Fibroblast of skin of left quadriceps (primary cell): ENCODE measurements at regions not wholly inside any gene's neighbourhood (a gene's known extent, or its start where the extent isn't known, plus 50 kb on each side); places are given as distances from the start of the nearest gene placed in this dataset.

Source experiments
- DNase-seq, 2 experiments: peaks; one replicate each; pipeline ENCODE4 v3.0.0-alpha.2; 2013; ENCODE audit warnings: low read depth in 2 of 2

DNA sequence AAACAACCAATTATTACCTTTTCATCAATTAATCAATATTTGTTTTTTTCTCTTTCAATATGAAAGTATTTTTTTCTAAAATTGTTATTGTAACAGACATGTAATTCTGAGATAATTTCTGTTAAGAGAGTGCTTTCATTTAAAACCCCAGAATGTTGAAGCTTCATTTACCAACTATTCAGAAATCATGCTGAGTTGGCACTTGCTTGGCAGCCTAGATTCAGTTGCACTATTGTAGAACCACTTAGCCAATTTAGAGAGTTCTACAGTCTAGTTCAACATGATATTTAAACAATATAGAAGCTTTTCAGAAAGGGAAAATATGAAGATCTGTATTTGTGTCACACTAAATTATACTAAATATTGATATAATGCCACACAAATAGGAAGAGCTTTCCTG lies 56.1 kb upstream of the NKAIN2 start:
- DNase-seq, result no peak

GRCh38 chr6:123745895-123746294 lies 57.8 kb upstream of the NKAIN2 start:
- peak; percentile 14 to 17 for DNase-seq

DNA sequence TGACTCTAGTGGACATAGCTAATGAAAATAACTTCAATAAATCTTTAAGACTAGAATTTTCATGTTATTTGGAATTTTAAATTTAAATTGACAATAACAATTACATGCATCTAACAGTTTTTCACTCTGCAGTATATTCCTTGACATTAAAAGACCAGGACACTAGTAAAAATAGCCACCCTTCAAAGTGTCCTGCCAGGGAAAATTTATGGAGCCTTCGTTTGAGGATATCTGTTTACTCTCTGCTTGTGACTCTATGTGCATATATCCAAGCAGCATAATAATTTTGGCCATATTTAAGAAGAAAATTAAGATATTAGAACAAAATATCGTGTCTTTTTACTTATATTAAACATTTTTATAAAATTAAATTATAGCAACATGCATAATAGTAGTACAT lies 58.8 kb upstream of the NKAIN2 start:
- DNase-seq, result no peak

DNA sequence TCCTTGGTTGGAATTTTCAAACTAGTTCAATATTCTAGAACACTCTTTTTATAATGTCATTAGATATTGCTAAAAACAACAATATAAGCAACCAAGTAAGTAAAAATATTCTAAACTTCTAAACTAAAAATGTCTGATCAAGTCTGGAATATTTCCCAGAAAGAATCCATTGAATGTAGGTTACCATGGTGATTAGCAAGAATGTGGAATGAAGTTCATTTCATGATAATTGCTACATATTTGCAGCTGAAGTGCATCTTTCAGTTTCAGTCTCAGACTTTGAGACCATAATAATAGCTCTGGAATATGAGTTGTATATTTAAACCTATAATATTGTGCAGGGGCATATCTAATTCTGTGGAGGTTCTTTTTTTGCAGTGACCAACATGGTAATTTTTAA lies 61.0 kb upstream of the NKAIN2 start:
- DNase-seq, result peak in 1 of 2 experiments; percentile 12

- DNase-seq, result no peak
Observed at GRCh38 chr6:123733180-123733579, 70.5 kb upstream of the NKAIN2 start.

GRCh38 chr6:123716506-123716905 lies 79.8 kb upstream of the TRDN start:
- DNase-seq, result no peak

GRCh38 chr6:123715006-123715863 lies 78.5 kb upstream of the TRDN start:
- peak in 1 of 2 experiments; percentile 4 for DNase-seq

- DNase-seq, result no peak
Observed at GRCh38 chr6:123712831-123713230, 76.1 kb upstream of the TRDN start.

DNA sequence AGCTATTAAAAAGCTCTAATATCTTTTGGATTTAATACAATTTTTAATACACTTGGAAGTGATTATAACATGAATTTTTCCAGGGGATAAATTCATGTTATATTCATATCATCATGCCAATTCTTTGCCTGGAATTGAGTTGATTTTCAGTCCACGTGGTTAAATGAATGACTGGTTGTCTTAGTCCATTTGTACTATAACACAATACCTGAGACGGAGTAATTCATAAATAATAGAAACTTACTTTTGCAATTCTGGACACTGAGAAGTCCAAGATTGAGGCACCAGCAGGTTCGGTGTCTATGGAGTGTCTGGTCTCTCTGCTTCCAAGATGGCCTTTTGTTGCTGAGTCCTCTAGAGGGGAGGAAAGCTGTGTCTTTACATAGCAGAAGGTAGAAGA lies 66.2 kb upstream of the TRDN start:
- no peak for DNase-seq

GRCh38 chr6:123687864-123688263 lies 51.1 kb upstream of the TRDN start:
- DNase-seq, result no peak
